Midbrain (tissue), 1 donor: ENCODE measurements at regions not wholly inside any gene's neighbourhood (a gene's known extent, or its start where the extent isn't known, plus 50 kb on each side); places are given as distances from the start of the nearest gene placed in this dataset.

ENCODE experiments used
- DNase-seq: peaks from one replicate; lab custom pipeline; 2025; lab: John Stamatoyannopoulos, UW

GRCh38 chrX:40316502-40316901, 218.7 kb upstream of the BCOR start:
- DNase-seq = no peak

GRCh38 chrX:40314070-40314469, 216.3 kb upstream of the BCOR start:
- DNase-seq = peak; percentile 1

- DNase-seq = no peak
Measured at GRCh38 chrX:40313269-40313668, 215.5 kb upstream of the BCOR start.

GRCh38 chrX:40310447-40310846, 212.7 kb upstream of the BCOR start:
- no peak for DNase-seq

GRCh38 chrX:40310016-40310415, 212.3 kb upstream of the BCOR start:
- no peak for DNase-seq

- DNase-seq = no peak
Measured at GRCh38 chrX:40307871-40308270, 210.1 kb upstream of the BCOR start.

GRCh38 chrX:40304115-40304514, 206.4 kb upstream of the BCOR start:
- DNase-seq = no peak

- DNase-seq = no peak
Measured at GRCh38 chrX:40303256-40304077, 205.7 kb upstream of the BCOR start.

- no peak for DNase-seq
Measured at GRCh38 chrX:40300286-40300890, 202.6 kb upstream of the BCOR start.

- no peak for DNase-seq
Measured at GRCh38 chrX:40299641-40300046, 201.9 kb upstream of the BCOR start.

- no peak for DNase-seq
Measured at GRCh38 chrX:40298572-40299479, 201.1 kb upstream of the BCOR start.

- DNase-seq = no peak
Measured at GRCh38 chrX:40298069-40298468, 200.3 kb upstream of the BCOR start.

GRCh38 chrX:40291553-40291952, 193.8 kb upstream of the BCOR start:
- no peak for DNase-seq

GRCh38 chrX:40290517-40290916, 192.8 kb upstream of the BCOR start:
- no peak for DNase-seq

GRCh38 chrX:40285876-40286275, 188.1 kb upstream of the BCOR start:
- DNase-seq = no peak

- DNase-seq = no peak
Measured at GRCh38 chrX:40284852-40285251, 187.1 kb upstream of the BCOR start.

- no peak for DNase-seq
Measured at GRCh38 chrX:40283981-40284380, 186.2 kb upstream of the BCOR start.

- no peak for DNase-seq
Measured at GRCh38 chrX:40282946-40283660, 185.3 kb upstream of the BCOR start.

GRCh38 chrX:40282348-40282747, 184.6 kb upstream of the BCOR start:
- DNase-seq = no peak

GRCh38 chrX:40281336-40282005, 183.7 kb upstream of the BCOR start:
- DNase-seq = no peak

- DNase-seq = no peak
Measured at GRCh38 chrX:40279762-40280161, 182.0 kb upstream of the BCOR start.

- DNase-seq = no peak
Measured at GRCh38 chrX:40279091-40279430, 181.3 kb upstream of the BCOR start.
